Peyer's patch (tissue), 4 donors: ENCODE measurements at regions not wholly inside any gene's neighbourhood (a gene's known extent, or its start where the extent isn't known, plus 50 kb on each side); places are given as distances from the start of the nearest gene placed in this dataset.

Experiments
- DNase-seq, 3 donors: peaks; one replicate each; pipeline ENCODE4 v3.0.0-alpha.2; 2017 to 2019
- H3K27ac ChIP-seq, 4 donors: fragments of 200-600 bp; sonication (generic); one replicate each; pipeline ENCODE4 v1.5.1; 2016 to 2019
- H3K27me3 ChIP-seq, 2 donors: fragments of 200-600 bp; sonication (generic); one replicate each; pipeline ENCODE4 v1.5.1; 2019
- H3K36me3 ChIP-seq, 3 donors: fragments of 200-600 bp; sonication (generic); one replicate each; pipeline ENCODE4 v1.5.1; 2016 to 2019
- H3K4me1 ChIP-seq, 4 donors: fragments of 200-600 bp; sonication (generic); one replicate each; pipeline ENCODE4 v1.5.1; 2016 to 2019
- H3K4me3 ChIP-seq, 4 donors: fragments of 200-600 bp; sonication (generic); 1 replicate in 3 of 4; 2 replicates in 1 of 4; pipeline ENCODE4 v1.5.1; 2016 to 2019; ENCODE audit warnings: mild to moderate bottlenecking in 1 of 4
- H3K9me3 ChIP-seq, 4 donors: fragments of 200-600 bp; sonication (generic); one replicate each; pipeline ENCODE4 v1.5.1; 2016 to 2019; ENCODE audit warnings: mild to moderate bottlenecking in 1 of 4
- CTCF ChIP-seq, 6 experiments: fragments of 450-650 bp in 4 of 6; fragments of 200-600 bp in 2 of 6; sonication (generic) in 1 of 6; IDR thresholded peaks; one replicate each; pipeline ENCODE4 v1.5.1; 2017 to 2019; ENCODE audit warnings: antibody characterized with exemption in 6 of 6, mild to moderate bottlenecking in 3 of 6, moderate library complexity in 1 of 6
- POLR2A ChIP-seq, 2 donors: fragments of 450-650 bp; IDR thresholded peaks; one replicate each; pipeline ENCODE4 v1.5.1; 2017; ENCODE audit warnings: antibody characterized with exemption in 2 of 2, mild to moderate bottlenecking in 2 of 2, moderate library complexity in 2 of 2

DNA sequence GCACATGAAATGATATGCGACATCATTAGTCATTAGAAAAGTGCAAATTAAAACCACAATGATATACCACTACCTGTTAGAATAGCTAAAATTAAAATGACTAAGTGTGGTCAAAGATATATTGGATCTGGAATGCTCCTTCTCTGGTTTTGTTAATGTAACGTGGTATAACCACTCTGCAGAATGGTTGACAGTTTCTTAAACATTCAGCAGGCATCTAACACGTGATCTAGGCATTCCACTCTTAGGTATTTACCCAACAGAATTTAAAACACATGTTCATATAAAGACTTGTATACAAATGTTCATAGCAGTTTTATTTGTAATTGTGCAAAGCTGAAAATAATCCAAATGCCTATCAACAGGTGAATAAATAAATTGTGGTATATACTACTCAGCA is 165.0 kb upstream of the PLXNA2 start:
- H3K9me3 ChIP-seq: no peaks in the 10 kb centered on the region
- no peak overlapping the region for H3K4me3 ChIP-seq
- no peaks in the 10 kb centered on the region for H3K36me3 ChIP-seq
- no peak overlapping the region for H3K27ac ChIP-seq
- DNase-seq: no peak
- no peaks in the 10 kb centered on the region for H3K27me3 ChIP-seq
- TF ChIP-seq POLR2A (IDR thresholded peaks at IDR 0.05): no peak
- TF ChIP-seq CTCF (IDR thresholded peaks at IDR 0.05): no peak
- H3K4me1 ChIP-seq: no peaks in the 10 kb centered on the region

DNA sequence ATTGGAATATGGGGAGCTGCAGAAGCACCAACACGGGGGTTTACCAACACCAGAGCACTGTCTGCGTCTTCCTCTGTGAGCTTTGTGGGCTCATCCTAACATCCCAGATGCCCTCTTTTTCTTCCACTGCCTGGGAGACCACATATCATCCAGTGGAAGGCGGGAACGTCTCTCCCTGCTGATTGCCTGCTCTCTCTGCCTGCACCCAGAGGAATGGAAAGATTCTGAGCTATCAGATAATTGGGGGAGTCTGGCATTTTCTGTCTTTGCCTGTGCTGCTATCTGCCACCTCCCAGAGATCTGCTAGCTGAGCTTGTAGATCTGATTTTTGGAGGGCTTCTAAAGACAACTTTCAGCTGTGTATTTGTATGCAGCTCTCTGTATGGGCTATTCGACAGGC is 166.2 kb upstream of the PLXNA2 start:
- Histone ChIP-seq H3K4me1 (no peaks in the 10 kb centered on the region), H3K27me3 (no peaks in the 10 kb centered on the region), H3K4me3 (no peak overlapping the region), H3K36me3 (no peaks in the 10 kb centered on the region), H3K27ac (no peak overlapping the region), H3K9me3 (no peaks in the 10 kb centered on the region)
- TF ChIP-seq CTCF (IDR thresholded peaks at IDR 0.05) (no peak), POLR2A (IDR thresholded peaks at IDR 0.05) (no peak)
- no peak for DNase-seq

GRCh38 chr1:208413006-208413405 is 168.8 kb upstream of the PLXNA2 start:
- Histone ChIP-seq H3K27ac (no peak overlapping the region), H3K4me1 (no peaks in the 10 kb centered on the region), H3K9me3 (no peaks in the 10 kb centered on the region), H3K27me3 (no peaks in the 10 kb centered on the region), H3K36me3 (no peaks in the 10 kb centered on the region), H3K4me3 (no peak overlapping the region)
- TF ChIP-seq CTCF (IDR thresholded peaks at IDR 0.05) (no peak), POLR2A (IDR thresholded peaks at IDR 0.05) (no peak)
- no peak for DNase-seq

GRCh38 chr1:208418667-208419066 is 174.5 kb upstream of the PLXNA2 start:
- Histone ChIP-seq H3K36me3 (no peaks in the 10 kb centered on the region), H3K9me3 (no peaks in the 10 kb centered on the region), H3K4me3 (no peak overlapping the region), H3K4me1 (no peaks in the 10 kb centered on the region), H3K27ac (no peak overlapping the region), H3K27me3 (no peaks in the 10 kb centered on the region)
- TF ChIP-seq POLR2A (IDR thresholded peaks at IDR 0.05) (no peak), CTCF (IDR thresholded peaks at IDR 0.05) (no peak)
- no peak for DNase-seq

GRCh38 chr1:208419746-208420420 is 175.7 kb upstream of the PLXNA2 start:
- no peak for DNase-seq
- H3K27ac ChIP-seq: no peak overlapping the region
- H3K4me3 ChIP-seq: no peak overlapping the region
- no peaks in the 10 kb centered on the region for H3K4me1 ChIP-seq
- H3K36me3 ChIP-seq: no peaks in the 10 kb centered on the region
- TF ChIP-seq POLR2A (IDR thresholded peaks at IDR 0.05) (no peak), CTCF (IDR thresholded peaks at IDR 0.05) (no peak)
- H3K27me3 ChIP-seq: no peaks in the 10 kb centered on the region
- H3K9me3 ChIP-seq: no peaks in the 10 kb centered on the region

DNA sequence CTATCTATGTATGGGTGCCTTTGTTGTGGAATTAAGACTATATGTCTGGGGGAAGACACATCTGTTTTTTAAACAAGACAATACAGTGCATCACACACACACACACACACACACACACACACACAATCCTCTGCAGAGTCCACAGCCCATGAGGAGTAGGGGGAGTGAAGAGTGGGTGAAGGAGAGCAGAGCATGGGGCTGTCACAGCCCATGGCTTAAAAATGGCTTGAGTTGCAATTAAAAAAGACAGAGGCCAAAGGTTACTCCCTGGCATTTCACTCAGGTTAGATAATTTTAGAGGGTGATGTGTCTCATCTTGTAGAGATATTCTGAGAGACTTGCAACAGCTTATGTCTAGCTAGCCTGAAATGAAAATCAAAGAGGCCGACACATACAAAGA is 176.5 kb upstream of the PLXNA2 start:
- DNase-seq: no peak
- TF ChIP-seq POLR2A (IDR thresholded peaks at IDR 0.05) (no peak), CTCF (IDR thresholded peaks at IDR 0.05) (no peak)

More for the DNA sequence above, 176.5 kb upstream of the PLXNA2 start:
- Histone ChIP-seq H3K36me3 (no peaks in the 10 kb centered on the region), H3K4me3 (no peak overlapping the region), H3K4me1 (no peaks in the 10 kb centered on the region), H3K27me3 (no peaks in the 10 kb centered on the region), H3K9me3 (no peaks in the 10 kb centered on the region), H3K27ac (no peak overlapping the region)
